Upper lobe of left lung (tissue), 6 donors: ENCODE measurements at regions not wholly inside any gene's neighbourhood (a gene's known extent, or its start where the extent isn't known, plus 50 kb on each side); places are given as distances from the start of the nearest gene placed in this dataset.

Experiments used
- ATAC-seq, 2 donors: fragments of 200-7000 bp; cut with Tn5 transposase; one replicate each; pipeline ENCODE4 v1.9.1; 2022; ENCODE audit warnings: mild to moderate bottlenecking in 2 of 2, moderate library complexity in 2 of 2; ENCODE audit not compliant: low FRiP score in 2 of 2
- DNase-seq, 2 donors: peaks; one replicate each; pipeline ENCODE4 v3.0.0-alpha.2; 2019 to 2020
- H3K27ac ChIP-seq, 4 donors: fragments of 200-600 bp; sonication (generic); one replicate each; pipeline ENCODE4 v1.5.1; 2016 to 2019
- H3K27me3 ChIP-seq, 4 donors: fragments of 200-600 bp; sonication (generic); one replicate each; pipeline ENCODE4 v1.5.1; 2017 to 2019
- H3K36me3 ChIP-seq, 4 donors: fragments of 200-600 bp; sonication (generic); one replicate each; pipeline ENCODE4 v1.5.1; 2016 to 2019
- H3K4me1 ChIP-seq, 4 donors: fragments of 200-600 bp; sonication (generic); one replicate each; pipeline ENCODE4 v1.5.1; 2018 to 2019
- H3K4me3 ChIP-seq, 4 donors: fragments of 200-600 bp; sonication (generic); one replicate each; pipeline ENCODE4 v1.5.1; 2017 to 2019; ENCODE audit warnings: mild to moderate bottlenecking in 2 of 4, moderate library complexity in 1 of 4
- H3K9me3 ChIP-seq, 4 donors: fragments of 200-600 bp; sonication (generic); one replicate each; pipeline ENCODE4 v1.5.1; 2018 to 2019
- EP300 ChIP-seq, 4 donors: sonication (generic); formaldehyde crosslinking; IDR thresholded peaks; one replicate each; pipeline ENCODE4 v1.5.1; 2017; ENCODE audit warnings: antibody characterized with exemption in 4 of 4, control low read depth in 2 of 4
- POLR2A ChIP-seq, 4 donors: fragments of 450-650 bp; IDR thresholded peaks; one replicate each; pipeline ENCODE4 v1.5.1; 2016 to 2017; ENCODE audit warnings: antibody characterized with exemption in 4 of 4, mild to moderate bottlenecking in 2 of 4
- POLR2AphosphoS5 ChIP-seq, 2 donors: sonication (generic); formaldehyde crosslinking; IDR thresholded peaks; one replicate each; pipeline ENCODE4 v1.5.1; 2017; ENCODE audit warnings: antibody characterized with exemption in 2 of 2
- WGBS, 2 donors: methylation state at CpG; one replicate each; pipeline ENCODE4 v1.1.5; 2017 to 2018; 5-methylcytosine and 5-hydroxymethylcytosine counted together
- TF ChIP-seq, protein P1 (sequence below), 6 experiments: fragments of 450-650 bp in 4 of 6; fragments of 200-600 bp in 2 of 6; sonication (generic) in 2 of 6; IDR thresholded peaks; one replicate each; pipeline ENCODE4 v1.5.1; 2016 to 2019; ENCODE audit warnings: antibody characterized with exemption in 6 of 6
- donor health status: DM: no; HTN: no; CAD: no; lungs with moderate emphysema.
- donor health status: DM: no; HTN: yes; CAD: no; lungs with severe emphysema.

DNA sequence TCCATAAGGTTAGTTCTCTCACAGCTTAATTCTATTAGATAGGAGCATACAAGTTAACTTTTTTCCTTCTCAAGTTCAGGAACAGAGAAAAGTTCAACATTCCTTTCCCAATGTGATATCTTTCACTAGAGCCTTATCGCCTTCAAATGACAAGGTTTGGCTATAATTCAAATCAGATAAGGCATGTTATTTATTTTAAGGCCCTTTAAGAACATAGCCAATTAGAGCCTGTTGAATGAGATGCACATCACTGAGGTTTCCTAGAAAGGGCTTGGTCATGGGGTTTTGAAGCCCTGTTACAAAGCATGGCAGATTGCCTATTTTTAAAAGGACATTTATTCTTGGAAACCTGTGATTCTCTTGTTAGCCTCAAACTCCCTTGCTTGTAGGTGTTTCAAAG, 123.4 kb downstream of the BASP1 start:
- H3K27me3 ChIP-seq = no peaks in the 10 kb centered on the region
- DNase-seq (no peak), ATAC-seq (no peak)
- TF ChIP-seq, protein P1, sequence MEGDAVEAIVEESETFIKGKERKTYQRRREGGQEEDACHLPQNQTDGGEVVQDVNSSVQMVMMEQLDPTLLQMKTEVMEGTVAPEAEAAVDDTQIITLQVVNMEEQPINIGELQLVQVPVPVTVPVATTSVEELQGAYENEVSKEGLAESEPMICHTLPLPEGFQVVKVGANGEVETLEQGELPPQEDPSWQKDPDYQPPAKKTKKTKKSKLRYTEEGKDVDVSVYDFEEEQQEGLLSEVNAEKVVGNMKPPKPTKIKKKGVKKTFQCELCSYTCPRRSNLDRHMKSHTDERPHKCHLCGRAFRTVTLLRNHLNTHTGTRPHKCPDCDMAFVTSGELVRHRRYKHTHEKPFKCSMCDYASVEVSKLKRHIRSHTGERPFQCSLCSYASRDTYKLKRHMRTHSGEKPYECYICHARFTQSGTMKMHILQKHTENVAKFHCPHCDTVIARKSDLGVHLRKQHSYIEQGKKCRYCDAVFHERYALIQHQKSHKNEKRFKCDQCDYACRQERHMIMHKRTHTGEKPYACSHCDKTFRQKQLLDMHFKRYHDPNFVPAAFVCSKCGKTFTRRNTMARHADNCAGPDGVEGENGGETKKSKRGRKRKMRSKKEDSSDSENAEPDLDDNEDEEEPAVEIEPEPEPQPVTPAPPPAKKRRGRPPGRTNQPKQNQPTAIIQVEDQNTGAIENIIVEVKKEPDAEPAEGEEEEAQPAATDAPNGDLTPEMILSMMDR (IDR thresholded peaks at IDR 0.05) = no peak
- TF ChIP-seq POLR2A (IDR thresholded peaks at IDR 0.05) (no peak), POLR2AphosphoS5 (IDR thresholded peaks at IDR 0.05) (no peak), EP300 (IDR thresholded peaks at IDR 0.05) (no peak)
- H3K4me1 ChIP-seq = peaks cover 0 to 13% (median 6%) of the 10 kb centered on the region in 4 donors
- H3K4me3 ChIP-seq = no peak overlapping the region
- 11 to 29% methylated on average over 1 of the region's 1 CpG for WGBS, 2 donors
- H3K27ac ChIP-seq = no peak overlapping the region
- H3K36me3 ChIP-seq = no peaks in the 10 kb centered on the region
- H3K9me3 ChIP-seq = no peaks in the 10 kb centered on the region

DNA sequence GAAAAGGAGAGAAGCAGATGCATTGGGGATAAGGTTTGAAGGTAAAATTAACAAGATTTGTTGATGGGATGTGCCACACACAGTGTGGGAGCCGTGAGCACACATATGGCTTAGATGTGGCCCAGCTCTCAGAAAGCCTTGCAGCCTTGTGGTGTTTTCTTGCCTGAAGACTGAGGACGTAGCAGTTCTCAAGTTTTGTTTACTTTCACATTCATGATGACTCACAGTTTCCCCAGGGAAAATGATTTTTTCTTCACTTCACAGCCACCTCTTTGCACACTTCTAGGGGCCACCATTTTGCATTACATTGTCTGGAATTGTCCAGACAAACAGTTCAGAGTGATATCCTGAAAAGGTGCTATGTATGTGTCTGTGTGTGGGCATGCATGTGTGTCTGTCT, 126.2 kb downstream of the BASP1 start:
- H3K4me1 ChIP-seq = peaks cover 0 to 13% (median 6%) of the 10 kb centered on the region in 4 donors
- H3K36me3 ChIP-seq = no peaks in the 10 kb centered on the region
- H3K27me3 ChIP-seq = no peaks in the 10 kb centered on the region
- WGBS, 2 donors = 31 to 38% methylated on average over 2 of the region's 2 CpGs
- H3K9me3 ChIP-seq = no peaks in the 10 kb centered on the region
- ATAC-seq = no peak
- TF ChIP-seq EP300 (IDR thresholded peaks at IDR 0.05) (peak in 1 of 4 donors; percentile 15), POLR2A (IDR thresholded peaks at IDR 0.05) (no peak)
- H3K4me3 ChIP-seq = no peak overlapping the region
- no peak for DNase-seq
- no peak overlapping the region for H3K27ac ChIP-seq

DNA sequence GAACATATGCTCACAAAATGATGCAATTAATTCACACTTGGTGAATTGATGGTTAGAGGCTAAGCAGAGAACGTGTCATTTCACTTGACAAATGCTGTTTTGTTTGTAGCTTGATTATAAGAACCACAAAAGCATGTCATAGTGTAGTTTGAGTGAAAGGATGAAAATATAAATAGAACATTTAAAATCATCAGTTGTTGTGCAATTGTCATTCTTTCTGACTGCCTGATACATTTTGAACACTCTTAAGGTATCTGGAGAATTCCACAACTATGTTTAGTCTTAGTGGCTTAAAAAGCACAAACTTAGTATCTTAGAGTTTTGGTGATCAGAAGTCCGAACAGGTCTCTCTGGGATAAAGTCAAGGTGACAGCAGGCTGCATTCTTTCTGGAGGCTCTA, 129.4 kb downstream of the BASP1 start:
- peaks cover 0 to 4% (median 0%) of the 10 kb centered on the region in 4 donors for H3K4me1 ChIP-seq
- no peaks in the 10 kb centered on the region for H3K27me3 ChIP-seq
- no peak for ATAC-seq
- H3K36me3 ChIP-seq = no peaks in the 10 kb centered on the region
- DNase-seq = no peak
- H3K9me3 ChIP-seq = no peaks in the 10 kb centered on the region
- H3K27ac ChIP-seq = no peak overlapping the region
- no peak overlapping the region for H3K4me3 ChIP-seq
- no peak for TF ChIP-seq EP300 (IDR thresholded peaks at IDR 0.05)
- TF ChIP-seq POLR2AphosphoS5 (IDR thresholded peaks at IDR 0.05) = no peak
- TF ChIP-seq, protein P1 (IDR thresholded peaks at IDR 0.05) = no peak
- 64 to 77% methylated on average over 2 of the region's 2 CpGs for WGBS, 2 donors

DNA sequence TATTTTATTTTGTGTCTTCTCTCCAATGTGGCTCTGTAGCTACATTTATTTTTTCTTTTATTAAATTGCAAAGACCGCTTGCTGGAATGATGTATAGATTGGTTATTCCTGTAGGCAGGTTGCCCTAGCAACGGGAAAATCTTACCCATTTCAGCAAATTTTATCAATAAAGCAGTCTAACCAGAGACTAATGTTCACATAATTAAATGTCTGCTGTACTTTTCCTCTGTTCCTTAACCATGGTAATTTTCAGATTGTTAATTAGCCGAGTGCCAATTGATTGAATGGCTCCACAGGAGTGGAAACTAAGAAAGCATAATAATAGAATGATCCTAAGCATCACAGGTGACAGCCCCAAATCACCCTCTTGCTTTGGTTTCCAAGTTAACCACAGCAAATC, 134.8 kb downstream of the BASP1 start:
- Histone ChIP-seq H3K36me3 (no peaks in the 10 kb centered on the region), H3K4me3 (no peak overlapping the region), H3K9me3 (no peaks in the 10 kb centered on the region), H3K27me3 (no peaks in the 10 kb centered on the region), H3K4me1 (no peaks in the 10 kb centered on the region), H3K27ac (no peak overlapping the region)
- ATAC-seq (no peak), DNase-seq (no peak)
- WGBS, 2 donors = 63 to 72% methylated on average over 3 of the region's 3 CpGs
- no peak for TF ChIP-seq POLR2A (IDR thresholded peaks at IDR 0.05)
- no peak for TF ChIP-seq POLR2AphosphoS5 (IDR thresholded peaks at IDR 0.05)
- TF ChIP-seq, protein P1 (IDR thresholded peaks at IDR 0.05) = no peak
- TF ChIP-seq EP300 (IDR thresholded peaks at IDR 0.05) = no peak

DNA sequence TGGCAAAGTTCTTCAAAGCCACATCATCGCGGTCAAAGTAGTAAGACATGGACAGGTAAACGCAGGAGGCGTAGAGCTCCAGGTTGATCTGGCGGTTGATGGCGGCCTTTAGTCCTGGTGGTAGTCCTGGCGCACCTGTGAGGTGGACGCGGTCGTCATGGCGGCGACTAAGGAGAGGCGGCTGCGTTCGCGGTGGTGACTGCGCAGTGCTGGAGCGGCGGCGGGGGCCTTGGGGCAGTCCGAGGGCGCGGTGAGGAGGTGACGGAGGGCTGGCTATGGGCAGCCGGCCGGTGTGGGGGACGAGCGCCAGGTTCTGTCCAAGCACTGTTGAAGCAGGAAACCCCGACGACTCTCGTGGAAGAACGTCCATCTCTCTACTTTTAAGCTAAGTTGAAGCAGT, 136.8 kb downstream of the BASP1 start:
- Histone ChIP-seq H3K36me3 (no peaks in the 10 kb centered on the region), H3K4me1 (no peaks in the 10 kb centered on the region), H3K9me3 (no peaks in the 10 kb centered on the region), H3K4me3 (no peak overlapping the region), H3K27me3 (no peaks in the 10 kb centered on the region), H3K27ac (no peak overlapping the region)
- peak in 1 of 2 donors; percentile 82 for DNase-seq
- TF ChIP-seq POLR2AphosphoS5 (IDR thresholded peaks at IDR 0.05) (no peak), EP300 (IDR thresholded peaks at IDR 0.05) (no peak), POLR2A (IDR thresholded peaks at IDR 0.05) (no peak)
- TF ChIP-seq, protein P1 (IDR thresholded peaks at IDR 0.05) = no peak
- no peak for ATAC-seq
- 94 to 98% methylated on average over 32 of the region's 32 CpGs for WGBS, 2 donors
